WTC11 (cell line): ENCODE measurements at regions not wholly inside any gene's neighbourhood (a gene's known extent, or its start where the extent isn't known, plus 50 kb on each side); places are given as distances from the start of the nearest gene placed in this dataset.

Experiments
- ATAC-seq: fragments of 200-7000 bp; cut with Tn5 transposase; 2 replicates; pipeline ENCODE4 v1.10.0; 2021; ENCODE audit warnings: mild to moderate bottlenecking, moderate library complexity
- CTCF ChIA-PET: fragments of 300-600 bp; sonication (Branson Sonifier 250); formaldehyde crosslinking; loops from one replicate; lab custom pipeline; 2021; ENCODE audit warnings: antibody characterized with exemption; lab: Charles Lee
- POLR2A ChIA-PET: fragments of 350-600 bp; sonication (Branson Sonifier 250); formaldehyde crosslinking; loops from one replicate; lab custom pipeline; 2021; ENCODE audit warnings: antibody characterized with exemption; lab: Charles Lee
- DNase-seq: peaks from one replicate; pipeline ENCODE4 v3.0.0; 2021; ENCODE audit warnings: low spot score
- H3K27ac Mint-ChIP-seq: 2 replicates; pipeline ENCODE4 v1.8.0; 2021; ENCODE audit warnings: mixed read lengths
- H3K27me3 Mint-ChIP-seq: 2 replicates; pipeline ENCODE4 v1.8.0; 2021; ENCODE audit warnings: low read depth, mild to moderate bottlenecking, moderate library complexity, mixed read lengths
- H3K36me3 Mint-ChIP-seq: 2 replicates; pipeline ENCODE4 v1.8.0; 2021; ENCODE audit warnings: mixed read lengths
- H3K4me1 Mint-ChIP-seq: 2 replicates; pipeline ENCODE4 v1.8.0; 2022; ENCODE audit warnings: mixed read lengths
- H3K4me3 Mint-ChIP-seq: 2 replicates; pipeline ENCODE4 v1.8.0; 2021; ENCODE audit warnings: mild to moderate bottlenecking, moderate library complexity, mixed read lengths
- H3K9me3 Mint-ChIP-seq: 2 replicates; pipeline ENCODE4 v1.8.0; 2021; ENCODE audit warnings: mixed read lengths
- CBFB ChIP-seq: sonication (generic); formaldehyde crosslinking; IDR thresholded peaks from 2 replicates; pipeline ENCODE4 v1.8.1; 2022; ENCODE audit warnings: mild to moderate bottlenecking, low read depth, missing genetic modification reagents
- ERG ChIP-seq: fragments of 250-450 bp; sonication (Bioruptor Pico); IDR thresholded peaks from 2 replicates; pipeline ENCODE4 v1.8.0; 2021; ENCODE audit warnings: mild to moderate bottlenecking
- ESRRA ChIP-seq: sonication (generic); formaldehyde crosslinking; IDR thresholded peaks from 2 replicates; pipeline ENCODE4 v1.8.1; 2022; ENCODE audit warnings: mild to moderate bottlenecking, missing genetic modification reagents, borderline replicate concordance
- FOXJ3 ChIP-seq: sonication (generic); formaldehyde crosslinking; IDR thresholded peaks from 2 replicates; pipeline ENCODE4 v1.9.0; 2021; ENCODE audit warnings: missing genetic modification reagents, mild to moderate bottlenecking, borderline replicate concordance
- JAZF1 ChIP-seq: fragments of 250-450 bp; sonication (Bioruptor Pico); IDR thresholded peaks from 2 replicates; pipeline ENCODE4 v1.9.0; 2021; ENCODE audit warnings: moderate library complexity, mild to moderate bottlenecking, inconsistent platforms
- MYBL2 ChIP-seq: sonication (generic); formaldehyde crosslinking; IDR thresholded peaks from 2 replicates; pipeline ENCODE4 v1.8.1; 2023; ENCODE audit warnings: mild to moderate bottlenecking, moderate library complexity, missing genetic modification reagents
- NFATC4 ChIP-seq: fragments of 250-450 bp; sonication (Bioruptor Pico); IDR thresholded peaks from 2 replicates; pipeline ENCODE4 v1.9.0; 2021; ENCODE audit warnings: mild to moderate bottlenecking
- PRRX2 ChIP-seq: fragments of 250-450 bp; sonication (Bioruptor Pico); IDR thresholded peaks from 2 replicates; pipeline ENCODE4 v1.8.0; 2021; ENCODE audit warnings: mild to moderate bottlenecking
- SMAD3 ChIP-seq: sonication (generic); formaldehyde crosslinking; IDR thresholded peaks from 2 replicates; pipeline ENCODE4 v1.8.0; 2022; ENCODE audit warnings: missing genetic modification reagents, mild to moderate bottlenecking, borderline replicate concordance
- USF2 ChIP-seq: sonication (generic); formaldehyde crosslinking; IDR thresholded peaks from 2 replicates; pipeline ENCODE4 v1.8.1; 2023; ENCODE audit warnings: mild to moderate bottlenecking, missing genetic modification reagents, moderate library complexity
- ZNF219 ChIP-seq: sonication (generic); formaldehyde crosslinking; IDR thresholded peaks from 2 replicates; pipeline ENCODE4 v1.8.0; 2023; ENCODE audit warnings: missing genetic modification reagents, mild to moderate bottlenecking, borderline replicate concordance
- ZNF263 ChIP-seq: sonication (generic); formaldehyde crosslinking; IDR thresholded peaks from 2 replicates; pipeline ENCODE4 v1.8.1; 2022; ENCODE audit warnings: low read depth, mild to moderate bottlenecking, moderate library complexity, missing genetic modification reagents
- ZNF423 ChIP-seq: fragments of 250-450 bp; sonication (Bioruptor Pico); IDR thresholded peaks from 2 replicates; pipeline ENCODE4 v2.1.2; 2022; ENCODE audit warnings: mild to moderate bottlenecking, moderate library complexity
- TF ChIP-seq, protein P1 (sequence below): sonication (generic); formaldehyde crosslinking; IDR thresholded peaks from 2 replicates; pipeline ENCODE4 v1.8.1; 2022; ENCODE audit warnings: mild to moderate bottlenecking, moderate library complexity, missing genetic modification reagents
- TF ChIP-seq, protein P2 (sequence below): sonication (generic); formaldehyde crosslinking; IDR thresholded peaks from 2 replicates; pipeline ENCODE4 v1.8.1; 2022; ENCODE audit warnings: missing genetic modification reagents, borderline replicate concordance
- TF ChIP-seq, protein P3 (sequence below): fragments of 250-450 bp; sonication (Bioruptor Pico); conservative IDR thresholded peaks from 2 replicates; pipeline ENCODE4 v1.9.0; 2021; ENCODE audit warnings: mild to moderate bottlenecking
- TF ChIP-seq, protein P4 (sequence below): sonication (generic); formaldehyde crosslinking; IDR thresholded peaks from 2 replicates; pipeline ENCODE4 v1.8.0; 2022; ENCODE audit warnings: mild to moderate bottlenecking, missing genetic modification reagents

DNA sequence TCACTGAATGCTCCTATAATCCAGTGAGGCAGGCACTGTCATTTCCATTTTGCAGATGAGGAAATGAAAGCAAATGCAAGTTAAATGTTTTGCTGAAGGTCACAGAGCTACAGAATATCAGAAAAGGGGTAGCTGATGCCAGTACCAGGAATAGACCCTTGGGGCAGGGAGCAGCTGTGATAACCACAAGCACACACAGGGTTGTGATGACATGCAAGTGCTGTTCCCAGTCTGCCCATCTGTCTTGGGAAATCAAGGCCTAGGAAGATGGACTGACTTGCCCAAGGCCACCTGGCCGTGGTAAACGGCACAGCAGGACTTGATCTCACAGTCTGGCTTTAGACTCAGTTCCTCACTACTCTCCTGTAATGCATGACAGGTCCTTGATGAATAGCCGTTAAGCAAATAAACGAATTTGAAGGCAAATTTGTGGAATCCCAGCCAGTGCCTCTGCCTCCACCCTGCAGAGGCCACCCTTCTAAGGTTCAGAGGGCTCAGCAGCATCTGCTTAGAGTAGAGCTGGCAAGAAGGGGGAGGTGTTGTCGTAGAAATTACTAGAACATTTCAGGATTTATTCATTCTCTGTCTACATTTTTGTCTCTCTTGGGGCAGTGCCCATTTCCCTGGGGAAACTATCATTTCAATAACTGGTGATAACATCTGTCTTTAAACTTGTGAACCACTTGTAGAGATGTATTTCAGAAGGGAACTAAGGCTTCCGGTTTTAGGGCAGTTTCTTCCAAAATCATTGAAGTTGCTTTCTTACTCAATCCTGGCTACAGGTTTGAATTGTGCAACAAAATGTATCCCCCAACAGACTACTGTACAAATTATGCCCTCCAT is 53.2 kb upstream of the MRPS6 start (continued):
- TF ChIP-seq, protein P1, sequence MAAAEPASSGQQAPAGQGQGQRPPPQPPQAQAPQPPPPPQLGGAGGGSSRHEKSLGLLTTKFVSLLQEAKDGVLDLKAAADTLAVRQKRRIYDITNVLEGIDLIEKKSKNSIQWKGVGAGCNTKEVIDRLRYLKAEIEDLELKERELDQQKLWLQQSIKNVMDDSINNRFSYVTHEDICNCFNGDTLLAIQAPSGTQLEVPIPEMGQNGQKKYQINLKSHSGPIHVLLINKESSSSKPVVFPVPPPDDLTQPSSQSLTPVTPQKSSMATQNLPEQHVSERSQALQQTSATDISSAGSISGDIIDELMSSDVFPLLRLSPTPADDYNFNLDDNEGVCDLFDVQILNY = no peak

GRCh38 chr21:34019402-34019801 is 54.0 kb upstream of the MRPS6 start:
- H3K27me3 Mint-ChIP-seq = peaks cover 2% of the 10 kb centered on the region; the same call in 1 of the 2 replicates
- CTCF ChIA-PET = interaction anchor here (1.0 to 1.1 kb wide), 2 partner anchors 11 to 54 kb away, joined by 3 read pairs; no protein-coding TSS in a partner anchor
- no peak for ATAC-seq
- DNase-seq = no peak
- no peak for TF ChIP-seq NFATC4
- TF ChIP-seq, protein P2, sequence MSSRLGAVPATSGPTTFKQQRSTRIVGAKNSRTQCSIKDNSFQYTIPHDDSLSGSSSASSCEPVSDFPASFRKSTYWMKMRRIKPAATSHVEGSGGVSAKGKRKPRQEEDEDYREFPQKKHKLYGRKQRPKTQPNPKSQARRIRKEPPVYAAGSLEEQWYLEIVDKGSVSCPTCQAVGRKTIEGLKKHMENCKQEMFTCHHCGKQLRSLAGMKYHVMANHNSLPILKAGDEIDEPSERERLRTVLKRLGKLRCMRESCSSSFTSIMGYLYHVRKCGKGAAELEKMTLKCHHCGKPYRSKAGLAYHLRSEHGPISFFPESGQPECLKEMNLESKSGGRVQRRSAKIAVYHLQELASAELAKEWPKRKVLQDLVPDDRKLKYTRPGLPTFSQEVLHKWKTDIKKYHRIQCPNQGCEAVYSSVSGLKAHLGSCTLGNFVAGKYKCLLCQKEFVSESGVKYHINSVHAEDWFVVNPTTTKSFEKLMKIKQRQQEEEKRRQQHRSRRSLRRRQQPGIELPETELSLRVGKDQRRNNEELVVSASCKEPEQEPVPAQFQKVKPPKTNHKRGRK (CRISPR knock-in tag) = no peak
- no peak for TF ChIP-seq SMAD3 (CRISPR knock-in tag)
- TF ChIP-seq PRRX2 (CRISPR knock-in tag) = no peak
- TF ChIP-seq, protein P3, sequence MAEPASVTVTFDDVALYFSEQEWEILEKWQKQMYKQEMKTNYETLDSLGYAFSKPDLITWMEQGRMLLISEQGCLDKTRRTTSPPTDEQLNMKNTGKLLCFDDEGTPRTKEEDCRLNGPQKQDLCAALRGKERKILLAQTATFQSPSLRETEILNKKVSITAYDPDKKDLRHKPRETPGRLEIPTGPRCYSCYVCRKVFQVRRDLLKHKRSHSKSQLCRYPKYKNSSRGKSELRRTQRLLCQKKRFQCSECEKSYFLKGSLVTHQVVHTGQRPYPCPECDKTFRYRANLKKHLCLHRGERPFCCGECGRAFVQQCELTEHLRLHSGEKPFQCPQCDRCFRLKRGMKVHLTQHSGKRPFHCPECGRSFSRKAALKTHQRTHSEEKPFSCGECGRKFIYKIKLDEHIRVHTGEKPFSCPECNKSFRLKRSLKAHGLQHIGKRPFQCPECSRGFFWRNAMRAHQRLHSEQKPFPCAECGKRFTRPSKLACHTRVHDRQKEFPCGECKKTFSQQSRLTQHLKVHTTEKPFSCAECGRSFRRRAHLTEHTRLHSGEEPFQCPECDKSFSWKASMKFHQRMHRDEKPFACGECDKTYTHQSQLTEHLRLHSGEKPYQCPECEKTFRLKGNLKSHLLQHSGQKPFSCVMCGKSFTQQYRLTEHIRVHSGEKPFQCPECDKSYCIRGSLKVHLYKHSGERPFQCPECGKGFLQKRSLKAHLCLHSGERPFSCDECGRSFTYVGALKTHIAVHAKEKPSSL (CRISPR knock-in tag) = no peak
- TF ChIP-seq JAZF1 (CRISPR knock-in tag) = no peak
- TF ChIP-seq USF2 (CRISPR knock-in tag) = no peak
- no peak for TF ChIP-seq ESRRA (CRISPR knock-in tag)
- no peak for TF ChIP-seq FOXJ3 (CRISPR knock-in tag)
- TF ChIP-seq ZNF219 (CRISPR knock-in tag) = no peak
- no peak for TF ChIP-seq ERG (CRISPR knock-in tag)
- TF ChIP-seq CBFB (CRISPR knock-in tag) = no peak
- TF ChIP-seq ZNF423 (CRISPR knock-in tag) = no peak
- TF ChIP-seq MYBL2 = no peak
- TF ChIP-seq ZNF263 = no peak
- TF ChIP-seq, protein P4, sequence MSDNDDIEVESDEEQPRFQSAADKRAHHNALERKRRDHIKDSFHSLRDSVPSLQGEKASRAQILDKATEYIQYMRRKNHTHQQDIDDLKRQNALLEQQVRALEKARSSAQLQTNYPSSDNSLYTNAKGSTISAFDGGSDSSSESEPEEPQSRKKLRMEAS = no peak
- TF ChIP-seq, all 79 proteins: peak for 0
- POLR2A ChIA-PET = no interaction called here
- Mint-ChIP-seq H3K27ac (no peak overlapping the region), H3K4me1 (peaks cover 17% of the 10 kb centered on the region), H3K9me3 (peaks cover 16% of the 10 kb centered on the region), H3K36me3 (no peaks in the 10 kb centered on the region), H3K4me3 (no peak overlapping the region)
